Activated CD8-positive, alpha-beta memory T cell treated with anti-CD3 and anti-CD28 coated beads for 48 hours (primary cell): ENCODE measurements at regions not wholly inside any gene's neighbourhood (a gene's known extent, or its start where the extent isn't known, plus 50 kb on each side); places are given as distances from the start of the nearest gene placed in this dataset.
"Not testable (repeated sequence)": the region's sequence is repeated elsewhere in the genome, so short reads cannot be mapped to it uniquely, and the experiment has no call there.

Experiments
- DNase-seq, 3 experiments: peaks; one replicate each; pipeline ENCODE4 v3.0.0-alpha.2; 2020; ENCODE audit warnings: low read depth in 2 of 3, low spot score in 2 of 3

DNA sequence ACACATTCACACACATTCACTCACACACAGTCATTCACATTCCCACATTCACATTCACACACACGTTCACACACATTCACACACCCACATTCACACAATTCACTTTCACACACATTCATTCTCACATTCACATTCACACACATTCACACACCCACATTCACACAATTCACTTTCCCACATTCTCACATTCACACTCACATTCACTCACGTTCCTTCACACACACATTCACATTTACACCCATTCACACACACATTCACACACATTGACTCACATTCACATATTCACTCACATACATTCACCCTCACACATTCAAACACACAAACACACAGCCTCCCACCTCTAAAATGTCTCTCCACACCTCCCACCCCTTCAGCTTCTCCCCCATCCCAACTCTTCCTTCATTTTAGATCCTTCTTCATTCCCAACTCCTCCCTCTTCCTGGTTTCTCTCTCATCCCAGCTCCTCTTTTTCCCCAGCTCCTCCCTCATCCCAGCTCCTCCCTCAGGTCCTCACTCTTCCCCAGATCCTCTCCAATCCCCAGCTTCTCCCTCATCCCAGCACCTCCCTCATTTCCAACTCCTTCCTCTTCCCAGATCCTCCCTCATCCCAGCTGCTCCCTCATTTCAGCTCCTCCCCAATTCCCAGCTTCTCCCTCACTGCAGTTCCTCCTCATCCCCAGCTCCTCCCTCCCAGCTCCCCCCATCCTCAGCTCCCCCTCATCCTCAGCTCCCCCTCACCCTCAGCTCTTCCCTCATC lies 111.0 kb downstream of the FAM53A start:
- no peak for DNase-seq

DNA sequence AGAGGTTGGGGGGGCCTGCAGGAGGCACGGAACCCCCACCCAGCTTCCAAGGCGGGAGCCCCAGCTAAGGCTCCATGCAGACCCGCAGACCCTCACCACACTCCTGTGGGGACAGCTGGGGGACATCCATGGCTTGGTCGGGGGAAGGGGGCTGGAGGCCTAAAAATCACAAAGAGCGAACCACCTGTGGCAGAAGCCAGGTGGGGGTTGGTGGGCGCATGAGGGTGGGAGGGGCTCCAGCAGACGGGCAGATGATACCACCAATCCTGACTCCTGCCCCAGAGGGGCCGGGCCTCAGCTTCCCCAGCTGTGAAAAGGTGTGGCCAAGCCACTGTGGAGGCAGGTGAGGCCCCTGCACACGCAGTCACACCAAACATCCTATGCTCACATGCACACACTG lies 111.6 kb downstream of the FAM53A start:
- no peak for DNase-seq

DNA sequence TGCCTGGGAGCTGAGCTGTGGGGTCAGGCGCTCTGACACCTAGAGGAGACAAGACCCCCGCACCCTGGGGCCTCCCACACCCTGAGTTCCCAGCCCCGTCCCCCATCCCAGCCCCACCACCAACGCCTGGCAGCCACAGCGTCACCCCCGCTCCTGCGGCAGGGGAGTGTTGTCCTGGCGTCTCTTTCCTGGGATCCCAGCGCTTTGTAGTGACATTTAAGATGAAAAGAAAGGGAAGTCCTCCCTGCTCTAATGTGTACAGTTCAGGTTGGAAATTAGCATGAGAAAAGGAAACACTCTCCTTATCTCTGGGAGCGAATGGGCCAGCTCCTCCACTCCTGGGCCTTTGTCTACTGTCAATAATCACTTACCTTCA lies 112.1 kb downstream of the FAM53A start:
- DNase-seq, result no peak

DNA sequence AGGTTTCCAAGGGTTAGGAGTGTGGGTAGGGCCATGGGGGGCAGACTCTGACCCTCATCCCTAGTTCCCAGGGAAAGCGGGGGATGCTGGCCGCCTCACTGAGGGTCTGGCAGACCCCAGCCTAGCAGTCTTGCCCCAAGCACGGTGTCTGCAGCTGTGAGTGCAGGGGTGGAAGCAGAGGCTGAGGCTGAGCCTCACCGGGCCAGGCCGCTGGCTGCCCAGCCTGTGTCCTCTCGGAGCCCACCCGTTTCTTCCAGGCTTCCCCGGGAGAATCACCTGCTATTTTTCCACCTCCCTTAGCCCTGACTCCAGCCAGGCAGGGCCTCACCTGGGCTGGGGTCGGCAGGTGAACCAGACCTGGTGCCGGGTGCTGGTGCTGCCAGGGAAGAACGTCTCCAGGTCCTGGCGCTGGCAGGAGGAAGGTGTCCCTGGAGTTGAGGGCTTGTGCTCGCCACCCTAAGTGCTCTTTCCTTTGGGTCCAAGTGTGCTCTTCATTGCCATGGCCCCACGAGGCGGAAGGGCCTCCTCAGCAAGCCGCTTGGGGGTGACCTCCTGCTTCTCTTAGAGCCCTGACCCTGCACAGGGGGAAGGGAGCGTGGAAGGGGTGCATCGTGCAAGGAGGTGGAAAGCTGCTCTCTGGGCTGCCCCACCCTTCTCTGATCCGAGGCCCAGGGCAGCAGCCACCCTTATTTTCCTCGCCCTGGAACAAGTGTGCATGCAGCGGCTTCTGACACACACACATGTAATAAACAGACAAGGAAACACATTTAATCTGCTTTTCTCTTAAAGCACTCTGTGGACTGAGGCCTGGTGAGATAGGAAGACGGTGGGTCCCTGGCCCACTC lies 112.7 kb downstream of the FAM53A start:
- no peak for DNase-seq

DNA sequence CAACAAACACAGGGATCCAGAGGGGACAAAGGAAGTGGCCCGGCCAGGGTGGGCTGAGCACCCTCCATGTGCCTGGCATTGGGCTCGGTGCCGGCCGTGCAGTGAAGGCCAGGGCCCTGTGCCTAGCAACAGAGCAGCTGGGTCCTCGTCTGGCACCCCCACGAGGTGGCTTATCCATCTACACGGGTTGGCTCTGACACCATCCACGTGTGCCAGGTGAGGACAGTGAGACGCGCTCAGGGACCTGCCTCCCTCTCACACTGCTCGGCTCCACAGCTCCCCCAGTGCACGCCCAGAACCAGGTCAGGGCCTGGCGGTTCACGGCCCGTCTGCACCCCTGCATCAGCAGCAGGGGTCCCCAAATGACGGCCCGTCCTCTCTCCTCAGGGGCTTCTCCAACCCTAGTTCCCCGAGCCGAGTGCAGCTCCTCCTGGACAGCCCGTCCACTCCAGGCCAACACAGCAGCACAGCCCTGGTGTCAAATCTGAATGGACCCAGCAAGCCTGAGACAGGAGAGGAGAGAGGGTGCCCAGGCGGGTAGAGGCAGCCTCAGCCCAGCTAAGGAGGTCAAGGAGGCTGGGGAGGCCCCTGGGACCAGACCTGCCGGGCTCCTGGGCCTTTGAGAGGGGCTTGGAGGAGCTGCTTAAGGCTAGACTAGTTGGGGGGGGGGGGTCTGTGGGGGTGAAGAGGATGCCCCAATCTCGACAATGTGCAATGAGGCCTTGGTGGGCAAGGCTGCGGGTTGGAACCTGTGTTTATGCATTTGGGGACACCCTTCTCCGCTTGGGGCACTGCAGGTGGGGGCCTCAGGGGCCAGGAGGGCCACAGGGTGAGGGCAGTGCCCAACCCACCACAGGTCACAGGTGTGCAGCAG lies 113.6 kb downstream of the FAM53A start:
- no peak for DNase-seq

DNA sequence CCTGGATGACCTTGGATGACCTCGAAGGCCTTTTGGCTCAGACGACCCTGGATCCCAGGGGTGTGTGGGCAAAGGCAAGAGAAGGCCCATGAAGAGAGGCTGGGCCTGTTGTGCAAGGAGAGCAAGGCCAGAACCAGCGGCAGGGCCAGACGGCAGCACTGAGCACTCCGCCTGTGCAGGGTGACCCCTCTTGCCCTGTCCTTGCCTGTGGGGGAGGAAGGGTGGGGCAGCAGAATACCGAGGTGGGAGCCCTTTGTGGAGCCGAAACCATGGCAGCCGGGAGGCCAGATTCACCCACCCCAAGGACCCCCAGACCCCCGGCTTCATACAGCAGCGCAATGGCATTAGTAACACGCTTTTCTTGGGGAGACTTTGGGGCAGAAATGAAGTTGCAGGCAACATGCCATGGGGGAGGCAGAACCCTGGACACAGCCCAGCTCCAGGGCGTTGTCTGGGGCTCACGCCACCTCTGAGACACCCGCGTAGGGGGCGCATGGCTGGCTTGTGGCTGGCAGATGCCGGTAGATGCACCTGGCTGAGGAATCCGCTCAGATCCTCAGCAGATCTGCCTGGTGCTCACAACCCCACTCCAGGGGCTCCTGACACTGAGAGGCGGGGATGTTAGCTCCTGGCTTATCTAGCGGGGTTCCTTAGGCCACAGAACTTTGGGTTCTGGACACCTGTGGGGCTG lies 114.5 kb downstream of the FAM53A start:
- no peak for DNase-seq

DNA sequence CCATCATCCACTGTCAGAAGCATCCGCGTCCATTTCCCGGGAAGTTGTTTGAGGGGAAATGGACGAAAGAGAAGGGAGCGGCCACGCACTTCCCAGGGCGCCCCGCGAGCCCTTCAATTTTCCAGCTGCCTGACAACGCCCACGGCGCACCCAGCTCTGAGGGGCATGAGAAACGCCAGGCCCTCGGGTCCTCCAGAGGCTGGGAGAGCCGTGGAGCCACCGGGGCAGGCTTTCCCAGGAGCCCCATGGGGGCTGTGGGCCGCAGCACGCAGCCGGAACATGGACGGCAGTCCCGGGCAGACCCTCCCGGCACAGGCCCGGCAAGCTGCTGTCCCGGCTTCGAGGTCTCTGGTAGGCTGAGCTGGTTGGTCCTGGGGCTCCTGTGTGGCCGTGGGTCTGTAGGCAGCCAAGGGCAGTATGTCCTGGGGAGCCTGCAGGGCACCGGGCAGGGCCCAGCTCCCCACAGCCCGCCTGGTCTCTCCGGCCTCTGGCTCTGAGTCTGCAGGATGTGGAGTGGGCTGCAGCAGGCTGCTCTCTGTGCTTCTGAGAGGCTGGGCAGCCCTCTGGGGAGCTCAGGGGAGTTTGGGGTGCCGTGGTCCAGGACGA lies 115.2 kb downstream of the FAM53A start:
- no peak for DNase-seq

DNA sequence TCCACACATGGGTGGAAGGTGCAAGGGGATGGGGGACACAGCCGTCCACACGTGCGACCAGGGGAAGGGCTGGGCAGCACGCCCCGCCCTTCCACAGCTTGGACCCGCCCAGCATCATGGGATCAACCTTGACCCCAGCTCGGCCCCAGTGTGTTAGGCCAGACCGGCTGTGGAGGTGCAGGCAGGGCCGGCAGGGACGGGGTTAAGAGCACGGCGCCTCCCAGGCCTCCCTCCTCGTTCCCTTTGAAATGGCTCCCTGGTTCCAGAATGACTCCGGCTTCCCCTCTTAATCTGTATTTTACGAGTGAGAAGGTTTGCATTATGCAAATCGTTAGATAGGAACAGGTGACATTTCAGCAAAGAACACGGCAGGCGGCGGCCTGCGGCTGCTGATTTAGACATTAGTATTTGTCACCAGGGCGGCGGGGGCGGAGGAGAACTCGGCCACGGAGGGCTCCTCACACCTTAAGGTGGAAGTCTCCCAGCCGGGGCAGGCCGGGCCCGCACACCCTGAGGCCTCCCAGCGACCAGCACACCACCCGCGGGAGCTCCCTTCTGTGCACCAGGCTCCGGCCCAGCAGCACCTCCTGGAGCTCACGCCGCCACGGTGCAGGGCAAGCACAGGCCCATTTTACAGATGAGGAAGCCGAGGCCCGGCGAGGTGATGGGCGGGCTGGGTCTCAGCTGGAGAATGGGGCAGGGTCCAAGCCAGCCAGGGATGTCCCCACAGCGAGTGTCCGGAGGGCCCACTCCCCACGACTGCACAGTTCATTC lies 116.1 kb downstream of the FAM53A start:
- DNase-seq, result no peak

DNA sequence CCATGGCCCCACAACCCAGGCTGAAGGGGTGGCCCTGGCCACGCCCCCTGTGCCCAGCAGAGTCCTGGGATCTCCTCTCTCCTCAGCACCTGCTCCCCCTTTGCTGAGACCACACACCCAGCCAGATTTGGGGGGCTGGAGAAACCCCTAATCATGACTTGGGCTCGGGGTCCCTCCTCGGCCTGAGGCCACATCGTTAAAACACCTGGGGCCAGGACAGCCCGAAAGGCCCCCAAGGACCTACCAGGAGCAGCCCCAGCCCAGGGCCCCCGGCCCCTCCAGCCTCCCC lies 116.7 kb downstream of the FAM53A start:
- no peak for DNase-seq

DNA sequence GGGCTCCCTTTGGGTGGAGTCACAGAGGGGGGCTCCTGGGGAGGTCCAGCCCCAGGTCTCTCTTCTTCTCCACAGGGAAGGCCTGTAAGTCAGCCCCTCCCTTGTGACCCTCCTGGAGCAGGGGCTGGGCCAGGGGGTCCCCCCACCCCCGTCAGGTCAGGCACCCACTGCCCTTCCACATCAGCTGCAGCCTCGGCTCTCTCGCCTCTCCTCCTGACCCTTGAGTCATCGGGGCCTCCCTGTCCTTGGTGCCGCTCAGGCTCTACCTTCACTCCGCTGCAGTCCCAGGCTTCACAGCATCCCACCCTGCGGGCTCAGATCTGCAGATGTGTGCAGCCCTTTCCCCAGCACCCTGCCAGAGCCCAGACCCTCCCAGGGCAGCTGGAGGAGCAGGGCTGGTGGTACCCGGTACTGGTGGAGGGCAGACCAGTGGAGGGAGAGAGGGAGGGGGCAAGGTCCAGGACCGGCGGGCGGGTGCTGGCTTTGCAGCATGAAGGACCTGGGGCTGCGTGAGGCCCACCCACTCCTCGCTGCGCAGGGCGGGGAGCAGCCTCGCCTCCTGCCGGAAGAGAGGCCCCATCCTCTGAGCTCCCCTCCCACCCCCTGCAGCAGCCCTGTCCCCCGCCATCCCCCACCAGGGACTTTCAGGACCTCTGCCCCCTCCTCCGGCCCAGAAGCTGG lies 117.1 kb downstream of the FAM53A start:
- DNase-seq, result no peak

DNA sequence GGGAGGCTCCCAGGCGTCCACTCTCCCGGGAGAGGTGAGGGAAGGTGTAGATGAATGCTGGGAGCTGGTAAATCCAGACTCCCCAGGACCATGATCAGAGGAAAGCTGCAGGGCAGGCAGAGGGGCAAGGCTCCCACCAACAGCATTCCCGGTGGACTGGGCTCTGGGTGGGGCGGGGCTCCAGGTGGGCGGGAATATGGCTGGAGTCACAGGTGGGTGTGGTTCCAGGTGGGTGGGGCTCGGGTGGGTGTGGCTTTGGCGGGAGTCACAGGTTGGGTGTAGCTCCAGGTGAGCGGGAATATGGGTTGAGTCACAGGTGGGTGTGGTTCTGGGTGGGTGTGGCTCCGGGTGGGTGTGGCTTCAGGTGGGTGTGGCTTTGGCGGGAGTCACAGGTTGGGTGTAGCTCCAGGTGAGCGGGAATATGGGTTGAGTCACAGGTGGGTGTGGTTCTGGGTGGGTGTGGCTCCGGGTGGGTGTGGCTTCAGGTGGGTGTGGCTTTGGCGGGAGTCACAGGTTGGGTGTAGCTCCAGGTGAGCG lies 117.7 kb downstream of the FAM53A start:
- DNase-seq, result not testable (repeated sequence)

DNA sequence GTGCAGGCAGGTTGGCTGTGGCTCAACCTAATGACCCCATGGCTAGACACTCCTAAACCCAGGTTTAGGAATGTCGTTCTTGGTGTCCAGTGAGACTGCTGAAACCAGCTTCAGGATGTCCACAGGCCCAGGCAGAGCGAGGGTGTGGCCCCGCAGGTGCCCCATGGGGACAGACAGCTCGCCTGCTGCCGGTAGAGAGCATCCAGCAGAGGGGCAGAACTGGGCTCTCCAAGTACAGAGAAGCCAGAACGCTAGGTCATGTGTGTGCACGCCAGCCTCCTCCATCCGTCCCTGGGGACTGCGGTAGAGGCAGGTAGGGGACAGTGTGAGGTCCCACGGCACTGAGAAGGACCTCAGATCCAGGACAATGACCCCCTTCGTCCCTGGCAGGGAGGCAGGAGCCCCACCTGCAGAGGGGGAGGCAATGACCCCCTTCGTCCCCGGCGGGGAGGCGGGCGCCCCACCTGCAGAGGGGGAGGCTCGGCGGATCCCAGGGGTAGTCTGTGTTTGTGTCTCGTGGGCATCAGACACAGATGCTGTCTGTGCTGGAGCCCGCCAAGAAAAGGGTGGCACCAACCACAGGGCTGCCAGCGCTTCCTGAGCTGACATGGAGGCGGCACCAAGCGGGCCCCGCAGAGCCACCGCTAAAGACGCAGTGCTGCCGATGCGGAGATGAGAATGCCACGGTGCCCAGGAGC lies 118.4 kb downstream of the FAM53A start:
- no peak for DNase-seq

DNA sequence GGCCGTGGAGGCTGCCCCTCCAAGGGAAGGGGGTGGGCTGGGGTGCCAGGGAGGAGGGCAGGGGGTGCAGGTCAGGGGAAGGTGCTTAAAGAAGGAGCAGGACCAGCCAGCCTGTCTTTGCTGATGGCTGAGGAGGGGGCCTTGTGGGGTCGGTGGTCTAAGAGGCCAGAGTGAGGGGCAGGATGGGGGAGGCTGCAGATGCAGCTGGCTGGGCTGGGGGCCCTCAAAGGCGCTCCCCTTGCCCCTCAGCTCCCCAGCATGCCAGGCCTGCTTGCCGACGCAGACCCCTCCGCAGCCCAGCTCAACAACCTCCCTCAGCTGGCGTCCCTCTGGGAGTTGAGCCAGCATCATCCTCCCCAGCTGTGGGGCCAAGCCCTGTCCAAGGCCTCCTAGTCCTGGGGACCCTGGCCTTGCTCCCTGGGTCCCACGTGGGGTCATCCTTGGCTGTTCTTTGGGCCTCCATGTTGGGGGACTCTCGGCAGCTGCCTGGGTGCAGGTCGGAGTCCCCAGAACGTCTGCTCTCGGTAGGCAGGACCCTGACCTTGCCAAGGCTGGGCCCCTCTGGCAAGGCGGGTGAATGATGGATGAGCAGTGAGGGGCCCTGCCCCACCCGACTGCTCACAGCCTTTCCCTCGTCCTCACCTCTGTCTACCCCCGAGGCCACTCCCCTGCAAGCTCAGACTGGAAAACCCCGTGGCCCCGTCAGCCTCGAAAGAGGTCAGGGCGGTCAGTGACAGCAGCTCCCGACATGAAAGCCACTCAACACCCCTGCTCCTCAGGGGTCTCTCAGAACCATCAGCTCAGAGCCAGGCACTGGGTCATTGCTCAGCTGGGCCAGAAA lies 119.4 kb downstream of the FAM53A start:
- DNase-seq, result no peak

DNA sequence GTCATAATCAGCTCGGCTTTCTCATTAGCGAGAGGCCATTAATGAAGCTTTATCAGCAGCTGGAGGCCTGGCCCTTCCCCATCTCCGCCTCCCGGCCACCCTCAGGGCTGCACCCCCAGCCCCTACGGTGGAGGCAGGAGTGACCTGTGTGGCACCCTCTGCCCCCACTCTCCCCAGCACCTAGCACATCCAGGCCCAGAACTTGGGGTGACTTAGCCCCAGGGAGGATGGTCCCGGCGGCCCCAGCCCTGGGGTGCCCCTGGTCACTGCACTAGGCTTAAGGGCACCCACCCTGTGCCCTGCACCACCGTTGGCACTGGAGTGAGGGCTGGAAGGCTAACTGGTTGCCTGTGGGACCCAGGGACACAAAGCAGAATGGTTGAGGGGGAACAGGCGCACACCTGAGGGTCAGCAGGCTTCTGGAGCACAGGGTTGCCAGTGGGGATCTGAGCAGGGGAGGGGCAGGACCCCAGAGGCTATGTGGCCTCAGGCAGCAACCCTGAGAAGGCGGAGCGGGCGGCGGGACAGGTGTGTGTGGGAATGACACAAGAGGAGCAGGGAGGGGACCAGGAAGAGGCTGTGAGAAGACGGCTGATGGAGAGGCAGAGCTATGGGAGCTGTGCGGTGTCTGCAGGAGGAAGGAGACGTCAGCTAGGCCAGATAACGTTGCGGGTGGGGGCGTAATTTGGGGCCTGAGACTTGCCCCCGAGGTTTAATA lies 120.2 kb downstream of the FAM53A start:
- no peak for DNase-seq

DNA sequence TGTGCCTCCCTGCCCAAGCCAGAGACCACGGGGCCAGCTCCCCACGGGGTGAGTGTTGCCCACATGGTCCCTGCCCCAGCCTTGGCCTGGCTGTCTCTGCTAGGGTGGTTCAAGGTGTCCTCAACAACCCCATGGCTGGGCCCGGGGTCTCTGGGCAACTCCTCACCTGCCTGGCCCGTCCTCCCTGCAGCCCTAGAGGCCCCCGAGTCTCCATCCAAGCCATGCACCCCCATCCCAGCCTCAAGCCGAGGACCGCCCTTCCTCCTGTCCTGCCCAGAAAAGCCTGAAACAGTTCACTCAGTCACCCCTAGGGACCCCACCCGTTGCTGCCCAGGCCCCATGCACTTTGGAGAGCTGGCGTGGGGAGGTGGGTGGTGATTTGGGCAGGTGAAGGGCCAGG lies 120.9 kb downstream of the FAM53A start:
- no peak for DNase-seq

DNA sequence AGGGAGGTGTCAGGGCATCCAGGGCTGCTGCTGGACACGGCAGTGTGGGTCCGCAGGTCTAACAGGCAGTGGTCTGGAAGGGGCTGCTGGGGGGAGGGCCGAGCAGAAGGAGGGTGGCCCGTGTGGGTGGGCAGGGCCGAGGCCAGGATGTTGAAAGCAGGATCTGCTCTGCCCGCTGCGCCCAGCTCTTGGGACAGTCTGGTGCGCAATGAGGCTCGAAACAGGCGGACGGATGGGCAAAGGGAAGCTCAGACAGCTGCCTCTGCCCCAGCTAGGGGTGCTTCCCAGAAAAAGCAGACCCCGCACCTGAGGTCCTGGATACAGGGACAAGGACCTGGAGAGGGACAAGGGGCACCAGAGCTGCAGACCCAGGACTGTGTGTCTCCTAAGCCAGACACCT lies 121.3 kb downstream of the FAM53A start:
- DNase-seq, result no peak

DNA sequence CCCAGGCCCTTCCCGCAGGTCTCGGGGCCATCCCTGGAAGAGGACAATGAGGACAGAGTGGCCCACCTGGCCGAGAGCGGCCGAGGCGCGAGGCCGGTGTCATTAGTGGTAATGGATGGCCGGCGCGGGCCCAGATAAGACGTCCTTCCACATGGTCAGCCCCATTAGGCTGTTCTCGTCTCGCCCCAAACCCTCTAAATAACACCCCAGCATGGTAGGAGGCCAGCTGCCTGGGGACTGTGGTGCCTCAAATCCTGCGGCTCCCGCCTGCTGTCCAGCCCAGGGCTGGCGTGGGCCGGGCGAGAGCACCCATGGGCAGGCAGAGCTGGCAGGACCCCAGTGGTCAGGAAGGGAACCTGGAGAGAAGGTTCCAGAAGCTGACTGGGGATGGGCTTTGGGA lies 121.7 kb downstream of the FAM53A start:
- DNase-seq, result no peak
